HG03469 (cell line): ENCODE measurements at regions not wholly inside any gene's neighbourhood (a gene's known extent, or its start where the extent isn't known, plus 50 kb on each side); places are given as distances from the start of the nearest gene placed in this dataset.
"Not testable (repeated sequence)": the region's sequence is repeated elsewhere in the genome, so short reads cannot be mapped to it uniquely, and the experiment has no call there.

ENCODE experiments used
- ATAC-seq: cut with Tn5 transposase; IDR thresholded peaks from one replicate; pipeline ENCODE4 v1.9.1; 2021; ENCODE audit warnings: mild to moderate bottlenecking, moderate library complexity, moderate number of reproducible peaks; ENCODE audit not compliant: unreplicated experiment

DNA sequence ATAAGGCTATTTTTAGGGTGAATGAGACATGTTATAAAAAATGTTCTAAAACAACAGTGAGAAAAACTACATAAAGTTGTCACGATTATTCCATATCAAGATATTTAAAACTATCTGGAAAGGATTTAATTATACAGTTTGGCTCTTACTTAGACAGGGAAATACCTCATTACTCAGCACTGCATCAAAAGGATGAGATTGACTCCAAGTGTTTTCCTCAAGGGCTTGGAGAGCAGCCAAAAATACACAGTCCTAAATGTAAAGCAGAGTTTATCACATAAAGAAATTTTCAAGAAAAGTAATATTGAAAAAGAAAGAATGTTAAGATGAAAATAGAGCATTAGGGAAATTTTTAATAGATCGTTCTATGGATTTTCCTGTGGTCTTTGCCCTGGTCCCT, 285.5 kb upstream of the NETO1 start:
- no peak for ATAC-seq

DNA sequence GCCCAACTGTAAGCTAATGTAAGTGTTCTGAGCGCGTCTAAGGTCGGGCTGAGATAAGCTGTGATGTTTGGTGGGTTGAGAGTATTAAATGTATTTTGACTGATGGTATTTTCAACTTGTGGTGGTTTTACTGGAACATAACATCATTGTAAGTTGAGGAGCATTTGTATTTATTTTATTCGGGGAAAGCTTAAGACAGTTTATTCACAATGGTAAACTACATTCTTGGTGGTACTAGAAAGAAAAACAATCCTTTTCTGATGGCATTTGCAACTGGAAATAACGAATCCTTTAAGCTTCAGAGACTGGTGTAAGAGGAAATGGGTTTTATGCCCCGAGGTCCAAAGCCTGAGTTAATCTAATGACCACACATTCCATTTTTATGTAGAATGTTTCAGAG, 283.3 kb upstream of the NETO1 start:
- ATAC-seq = no peak

DNA sequence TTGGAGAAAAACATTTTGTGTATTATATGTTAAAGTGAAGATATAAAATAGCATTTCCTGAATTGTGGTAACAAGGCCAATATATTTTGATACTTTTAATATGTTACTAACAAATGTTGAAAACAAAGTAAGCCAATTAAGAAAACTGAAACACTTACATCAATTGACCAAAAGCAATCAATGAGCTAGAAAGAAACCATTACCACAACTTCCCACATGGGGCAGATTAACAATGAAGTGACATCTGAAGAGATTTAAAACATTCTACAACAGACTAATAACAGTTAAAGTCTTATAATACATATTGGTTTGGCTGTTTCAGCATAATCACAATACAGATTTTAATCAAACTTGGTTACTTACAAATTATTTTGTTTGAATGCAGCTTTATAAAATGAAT, 282.4 kb upstream of the NETO1 start:
- no peak for ATAC-seq

DNA sequence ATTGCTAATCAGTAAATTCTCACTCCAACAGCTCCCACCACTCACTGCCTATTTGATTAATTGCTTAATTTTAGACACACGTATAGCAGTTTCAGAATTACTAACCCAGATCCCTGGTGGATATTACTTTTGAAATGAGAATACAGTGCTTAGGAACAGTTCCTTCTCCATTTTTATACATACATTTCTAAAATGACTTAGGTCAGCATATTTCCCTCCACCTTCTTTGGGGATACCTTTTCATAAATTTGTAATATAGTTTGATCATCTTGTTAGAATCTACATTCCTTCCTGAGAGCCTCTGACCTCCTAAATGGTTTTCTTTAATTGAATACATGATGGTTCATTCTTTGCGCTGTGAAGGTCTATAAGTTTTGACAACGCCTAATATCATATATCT, 279.8 kb upstream of the NETO1 start:
- no peak for ATAC-seq

DNA sequence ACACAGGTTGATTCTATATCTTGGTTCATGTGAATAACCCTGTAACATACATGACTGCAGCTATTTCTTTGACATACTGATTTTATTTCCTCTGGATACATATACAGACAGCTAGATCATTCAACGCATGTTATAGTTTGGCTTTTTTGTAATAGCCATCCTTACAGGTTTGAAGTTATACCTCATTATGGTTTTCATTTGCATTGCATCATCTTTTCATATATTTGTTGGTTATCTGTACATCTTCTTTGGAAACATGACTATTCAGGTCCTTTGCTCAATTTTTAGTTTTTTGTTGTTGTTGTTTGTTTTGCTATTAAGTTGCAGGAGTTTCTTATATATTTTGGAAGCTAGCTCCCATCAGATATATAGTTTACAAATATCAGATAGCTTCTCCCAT, 276.2 kb upstream of the NETO1 start:
- ATAC-seq = no peak

DNA sequence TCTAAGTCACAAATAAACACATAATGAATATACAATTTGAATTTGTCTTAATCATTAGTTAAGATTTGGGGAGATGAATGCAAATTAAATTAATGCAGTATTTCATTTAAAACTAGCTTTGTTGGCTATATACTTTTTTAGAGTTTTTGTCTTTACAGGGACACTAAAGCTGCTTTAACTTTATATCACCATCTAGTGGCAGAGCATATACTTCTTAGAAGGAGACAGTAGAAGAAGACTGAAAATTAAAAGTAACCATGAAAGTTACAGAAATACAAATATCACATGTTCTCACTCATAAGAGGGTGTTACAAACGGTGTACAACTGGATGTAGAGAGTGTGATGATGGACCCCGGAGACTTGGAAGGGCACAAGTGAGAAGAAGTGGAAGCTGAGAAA, 268.3 kb upstream of the NETO1 start:
- ATAC-seq = peak; percentile 46

DNA sequence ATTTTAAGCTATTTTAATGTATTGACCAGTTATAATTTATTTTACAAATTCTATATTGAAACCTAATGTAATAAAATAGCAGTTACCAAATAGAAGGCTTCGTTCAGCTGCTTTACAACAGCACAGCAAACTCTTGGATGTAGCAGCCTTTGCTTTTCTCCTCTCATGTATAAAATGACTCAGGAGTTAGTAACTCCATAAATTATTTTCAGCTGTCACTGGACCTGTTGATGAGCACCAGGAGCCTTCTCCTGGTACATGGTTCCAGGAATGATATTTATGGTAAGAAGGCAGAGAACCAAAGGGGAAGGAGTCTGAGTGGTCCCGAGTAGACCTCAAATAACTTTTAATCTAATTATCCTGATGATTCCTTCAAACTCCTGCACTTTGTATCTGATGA, 256.4 kb upstream of the NETO1 start:
- ATAC-seq = no peak

DNA sequence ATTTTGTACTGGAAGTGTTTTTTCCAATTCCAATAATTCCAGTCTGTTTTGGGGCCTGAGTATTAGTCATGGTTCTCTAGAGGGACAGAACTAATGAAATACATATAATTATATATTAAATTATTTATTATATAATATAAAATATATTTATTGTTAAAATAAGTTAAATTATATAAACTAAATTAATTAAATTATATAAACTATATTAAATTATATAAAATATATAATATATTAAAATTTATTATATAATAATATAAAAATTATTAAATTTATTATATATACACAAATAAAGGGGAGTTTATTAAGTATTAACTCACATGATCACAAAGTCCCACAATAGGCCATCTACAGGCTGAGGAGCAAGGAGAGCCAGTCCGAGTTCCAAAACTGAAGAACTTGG, 253.4 kb upstream of the NETO1 start:
- ATAC-seq = no peak

DNA sequence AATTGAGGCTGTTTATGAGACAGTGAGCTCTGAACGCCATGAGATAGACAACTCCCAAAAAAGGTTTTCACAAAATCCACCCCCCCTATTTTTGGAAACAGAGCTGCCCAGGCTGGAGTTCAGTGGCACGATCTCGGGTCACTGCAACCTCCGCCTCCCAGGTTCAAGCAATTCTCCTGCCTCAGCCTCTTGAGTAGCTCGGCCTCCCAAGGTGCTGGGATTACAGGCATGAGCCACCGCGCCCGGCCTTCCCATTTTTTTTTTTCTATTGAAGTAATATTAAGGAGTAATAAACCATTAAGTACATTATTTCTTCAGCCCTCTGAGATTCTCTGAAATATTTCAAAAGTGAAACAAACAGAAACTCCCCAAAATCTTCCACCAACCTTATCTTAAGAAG, 252.8 kb upstream of the NETO1 start:
- ATAC-seq = no peak

DNA sequence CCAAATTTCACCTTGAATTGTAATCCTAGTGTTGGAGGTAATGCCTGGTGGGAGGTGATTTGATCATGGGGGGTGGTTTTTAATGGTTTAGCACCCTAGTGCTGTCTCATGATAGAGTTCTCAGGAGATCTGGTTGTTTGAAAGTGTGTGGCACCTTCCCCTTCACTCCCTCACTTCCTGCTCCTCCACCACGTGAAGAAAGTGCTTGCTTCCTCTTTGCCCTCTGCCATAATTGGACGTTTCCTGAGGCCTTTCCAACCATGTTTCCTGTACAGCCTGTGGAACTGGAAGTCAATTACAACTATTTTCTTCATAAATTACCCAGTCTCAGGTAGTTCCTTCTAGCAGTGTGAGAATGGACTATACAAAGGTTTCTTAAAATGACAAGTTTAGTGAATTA, 251.8 kb upstream of the NETO1 start:
- no peak for ATAC-seq

DNA sequence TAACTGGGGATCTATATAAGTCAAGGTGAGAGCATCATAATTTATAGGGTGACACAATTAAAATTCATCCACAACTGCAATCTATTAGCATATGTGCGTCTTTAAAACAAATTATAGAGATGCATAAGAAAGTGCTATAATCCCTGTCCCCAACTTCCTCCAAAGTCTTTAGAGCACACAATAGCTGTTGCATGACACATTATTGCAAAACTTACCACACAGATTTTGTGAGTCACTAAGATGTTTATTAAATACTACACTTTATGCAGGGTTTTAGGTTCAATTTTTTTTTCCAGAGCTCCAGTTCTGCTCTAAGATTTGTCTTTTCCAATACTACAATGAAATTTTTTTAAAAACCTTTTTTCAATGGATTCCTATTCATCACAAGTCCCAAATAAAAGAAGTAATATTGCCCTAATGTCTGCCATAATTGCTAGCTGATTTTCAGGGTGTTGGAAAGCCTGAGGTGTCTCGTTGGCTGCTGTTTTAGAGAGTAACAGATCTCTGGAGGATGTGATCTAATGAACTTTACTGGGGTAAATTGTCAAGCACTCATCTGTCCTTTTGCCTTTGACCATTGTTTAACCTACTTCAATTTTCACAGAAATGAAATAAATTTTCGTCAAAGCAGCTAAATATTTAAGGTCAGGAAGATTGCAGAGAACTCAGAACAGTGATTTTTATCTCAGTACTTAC, 250.5 kb upstream of the NETO1 start:
- ATAC-seq = no peak

DNA sequence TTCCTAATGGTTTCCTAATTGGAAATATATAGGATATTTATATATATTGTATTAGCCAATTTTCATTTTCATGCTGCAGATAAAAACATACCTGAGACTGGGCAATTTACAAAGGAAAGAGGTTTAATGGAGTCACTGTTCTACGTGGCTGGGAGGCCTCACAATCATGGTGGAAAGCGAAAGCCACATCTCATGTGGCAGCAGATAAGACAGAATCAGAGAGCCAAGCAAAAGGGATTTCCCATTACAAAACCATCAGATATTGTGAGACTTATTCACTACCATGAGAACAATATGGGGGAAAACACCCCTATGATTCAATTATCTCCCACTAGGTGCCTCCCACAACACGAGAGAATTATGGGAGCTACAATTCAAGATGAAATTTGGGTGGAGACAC, 242.5 kb upstream of the NETO1 start:
- no peak for ATAC-seq

DNA sequence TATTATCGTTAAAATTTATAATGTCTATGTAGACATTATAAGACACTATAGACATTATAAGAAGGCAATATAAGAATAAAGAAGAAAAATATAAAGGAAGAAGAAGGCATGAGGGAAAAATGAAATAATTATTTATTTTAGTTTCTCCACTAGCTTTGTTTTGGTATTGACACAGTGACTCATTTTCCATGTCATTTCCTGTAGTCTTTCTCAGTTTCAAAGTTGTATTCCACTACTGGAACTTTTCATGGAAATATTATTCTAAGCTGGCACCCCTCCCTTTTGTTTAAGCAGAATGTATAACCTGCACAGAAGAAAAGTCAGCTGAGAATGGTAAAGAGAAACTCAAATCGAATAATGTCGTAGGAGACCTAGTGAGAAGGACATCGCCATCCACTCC, 234.2 kb upstream of the NETO1 start:
- no peak for ATAC-seq

DNA sequence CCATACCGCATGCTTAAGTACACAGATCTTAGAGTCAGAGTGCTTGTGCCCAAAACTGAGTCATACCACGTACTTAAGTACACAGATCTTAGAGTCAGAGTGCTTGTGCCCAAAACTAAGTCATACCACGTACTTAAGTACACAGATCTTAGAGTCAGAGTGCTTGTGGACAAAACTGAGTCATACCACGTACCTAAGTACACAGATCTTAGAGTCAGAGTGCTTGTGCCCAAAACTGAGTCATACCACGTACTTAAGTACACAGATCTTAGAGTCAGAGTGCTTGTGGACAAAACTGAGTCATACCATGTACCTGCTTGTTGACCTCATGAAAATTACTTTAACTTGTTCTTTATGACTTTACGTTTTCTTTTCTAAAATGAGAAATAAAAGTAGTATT, 233.7 kb upstream of the NETO1 start:
- ATAC-seq = not testable (repeated sequence)

DNA sequence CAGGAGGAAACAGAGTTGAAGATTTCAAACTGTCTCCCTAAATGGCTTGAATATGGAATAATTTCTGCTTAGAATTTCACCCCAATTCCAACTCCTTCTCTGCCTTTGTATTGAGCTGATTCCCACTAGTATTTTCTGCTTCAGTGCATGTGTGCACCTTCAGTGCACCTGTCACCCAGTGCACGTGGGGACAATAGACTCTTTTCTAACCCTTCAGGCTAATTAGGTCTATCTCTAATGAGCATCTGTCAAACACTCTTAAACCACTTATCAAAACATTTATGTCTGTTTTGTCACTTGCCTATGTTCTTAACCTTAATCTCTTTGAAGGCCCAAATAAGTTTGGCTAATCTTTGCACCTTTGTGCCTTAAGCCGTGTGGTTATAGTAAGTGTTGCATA, 232.0 kb upstream of the NETO1 start:
- no peak for ATAC-seq

DNA sequence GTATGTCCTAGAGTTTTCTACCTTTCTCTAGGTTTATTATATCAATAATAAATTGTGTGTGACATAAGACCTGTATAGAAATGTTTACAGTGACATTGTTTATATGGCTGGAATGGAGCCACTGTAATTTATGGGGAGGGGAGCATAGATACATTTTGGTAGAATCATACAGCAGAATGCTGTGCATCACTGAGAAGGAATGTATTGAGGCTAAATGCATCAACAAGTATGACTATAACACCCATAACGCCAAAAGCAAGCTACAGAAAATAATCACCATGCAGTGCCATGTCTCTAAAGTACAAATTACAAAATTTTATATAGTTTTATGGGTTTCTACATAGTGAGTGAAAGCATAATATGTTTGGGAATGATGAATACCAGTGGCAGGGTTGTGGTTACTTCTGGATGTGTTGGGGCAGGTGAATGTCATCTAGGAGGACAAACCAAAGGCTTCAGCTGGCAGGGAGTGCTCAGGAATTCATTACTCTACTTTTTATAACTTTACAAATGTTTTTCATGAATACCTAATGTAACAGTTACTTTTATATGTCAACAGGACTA, 226.0 kb upstream of the NETO1 start:
- ATAC-seq = no peak

DNA sequence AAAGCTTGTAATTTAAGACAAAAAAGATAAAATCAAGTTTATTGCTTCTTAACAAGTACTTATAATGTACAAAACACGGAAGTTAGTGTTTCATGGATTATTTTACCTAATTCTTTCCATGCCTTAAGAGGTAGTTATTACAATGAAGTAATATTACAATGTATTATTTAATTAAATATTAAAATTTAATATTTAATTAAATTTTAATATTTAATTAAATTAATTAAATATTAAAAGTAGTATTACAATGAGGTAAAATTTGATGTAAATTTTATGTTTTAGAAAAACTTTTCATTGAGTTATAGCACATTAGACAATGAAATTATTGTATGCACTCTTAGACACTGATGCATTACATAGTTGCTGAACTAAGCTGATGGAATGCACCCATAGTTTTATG, 220.7 kb upstream of the NETO1 start:
- ATAC-seq = no peak

DNA sequence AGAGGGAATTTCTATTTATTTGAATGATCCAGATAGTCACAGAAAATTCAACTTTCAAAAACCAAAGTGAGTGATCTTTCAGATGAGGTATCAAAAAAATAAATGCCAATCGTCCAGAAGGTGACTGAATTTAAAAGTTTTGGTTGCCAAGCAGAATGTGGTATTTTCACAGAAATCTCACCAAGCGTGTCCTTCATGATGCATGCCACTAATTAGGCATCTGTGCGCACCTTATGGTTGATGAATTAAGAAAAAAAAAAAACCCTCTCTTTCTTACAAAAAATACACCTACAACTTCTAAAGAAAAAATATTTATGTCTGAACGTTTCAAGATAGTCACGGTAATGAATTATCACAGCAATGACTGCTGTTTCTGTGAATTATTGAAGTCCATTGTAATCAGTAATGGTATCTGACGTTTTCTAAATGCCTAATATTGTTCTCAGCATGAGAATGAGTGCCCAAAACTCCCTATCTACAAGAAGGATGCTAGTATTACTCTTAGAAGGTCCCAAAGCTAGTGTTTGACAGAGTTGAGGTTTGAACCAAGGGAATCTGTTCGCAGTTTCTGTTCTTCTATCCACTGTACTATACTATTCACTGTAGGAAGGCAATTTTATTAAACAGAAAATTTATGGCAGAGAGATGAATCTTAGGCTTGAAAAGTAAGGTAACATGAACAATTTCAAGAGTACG, 219.6 kb upstream of the NETO1 start:
- ATAC-seq = no peak

DNA sequence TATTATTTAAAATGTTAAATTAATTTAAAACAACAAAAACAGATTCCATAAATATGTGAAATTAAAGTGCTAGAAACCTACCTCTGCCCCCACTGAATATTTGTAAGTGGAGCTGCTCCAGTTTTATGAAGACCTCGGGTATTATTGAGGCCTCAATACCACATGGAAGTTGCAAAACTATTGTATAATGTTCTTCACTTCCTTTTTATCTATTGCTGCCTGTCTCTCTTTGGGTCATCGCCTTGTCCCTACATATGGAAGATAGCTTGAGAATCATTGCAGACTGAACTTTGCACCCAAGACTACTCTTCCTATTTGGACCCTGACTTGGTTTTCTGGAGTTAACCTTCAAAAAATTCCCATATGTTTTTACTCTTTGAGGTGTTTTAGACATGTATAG, 212.1 kb upstream of the NETO1 start:
- no peak for ATAC-seq

DNA sequence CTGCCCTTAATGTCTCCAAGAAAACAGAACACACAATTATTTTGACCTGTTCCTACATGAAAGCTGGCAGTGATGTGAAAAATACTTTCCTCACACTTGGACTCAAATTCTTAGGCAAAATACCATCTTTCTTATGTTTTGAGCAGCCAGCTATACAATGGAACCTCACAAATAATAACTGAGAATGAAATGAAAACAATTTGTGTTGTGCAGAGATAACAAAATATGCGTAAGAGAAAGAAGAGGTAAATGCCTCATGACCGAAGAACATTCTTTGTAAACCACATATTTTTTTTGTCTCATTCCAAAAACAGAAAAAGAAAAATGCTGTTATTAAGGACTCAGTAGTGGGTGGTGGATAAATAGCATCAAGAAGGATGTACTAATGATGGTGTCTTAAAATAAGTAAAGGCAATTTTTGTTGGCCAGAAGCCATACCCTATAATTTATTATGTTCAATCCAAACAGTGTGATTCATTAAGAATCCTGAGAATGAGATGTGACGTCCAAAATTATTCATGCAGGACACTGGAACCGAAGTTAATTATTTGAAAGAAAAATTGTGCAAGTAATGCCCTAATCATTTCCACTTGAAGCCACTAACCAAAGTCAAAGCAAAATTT, 193.0 kb upstream of the NETO1 start:
- no peak for ATAC-seq

DNA sequence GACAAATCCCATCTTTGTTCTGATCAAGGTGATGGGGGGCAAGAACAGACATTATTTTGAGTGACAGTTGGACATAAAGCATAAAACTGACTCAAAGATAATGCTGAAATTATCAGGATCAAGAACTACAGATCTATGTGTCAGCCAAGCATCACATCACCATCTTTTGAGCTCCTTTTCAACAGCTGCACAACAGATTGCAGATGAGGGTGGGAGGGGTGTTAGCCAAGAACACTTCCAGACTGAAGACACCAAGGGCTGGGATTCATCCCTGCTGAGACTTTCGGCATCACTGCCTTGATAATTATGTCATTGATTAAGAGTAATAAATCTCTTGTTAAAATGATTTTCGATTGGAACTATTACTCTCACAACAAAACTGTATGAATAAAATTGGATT, 191.5 kb upstream of the NETO1 start:
- no peak for ATAC-seq

DNA sequence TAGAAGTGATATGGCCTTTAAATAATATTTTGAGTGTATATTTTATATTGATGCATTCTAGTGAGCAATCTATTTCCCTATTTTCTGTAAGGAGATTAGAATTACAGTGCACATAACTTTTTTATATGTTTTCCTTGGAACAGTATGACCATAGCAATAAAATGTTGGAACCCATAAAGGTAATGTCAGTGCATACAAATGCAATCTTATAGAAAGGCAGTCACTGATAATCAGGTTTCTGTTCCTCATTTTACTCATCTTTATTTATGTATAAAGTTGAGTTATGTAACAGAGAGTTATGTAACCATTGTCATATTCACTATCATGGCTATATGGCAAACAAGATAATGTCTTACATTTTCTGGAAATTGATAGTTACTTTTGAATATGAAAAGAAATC, 179.9 kb upstream of the NETO1 start:
- ATAC-seq = no peak
